Smooth muscle cell (in vitro differentiated cells): ENCODE measurements at regions not wholly inside any gene's neighbourhood (a gene's known extent, or its start where the extent isn't known, plus 50 kb on each side); places are given as distances from the start of the nearest gene placed in this dataset.

Source experiments
- DNase-seq: peaks from one replicate; lab custom pipeline; 2025; ENCODE audit not compliant: unreplicated experiment; lab: John Stamatoyannopoulos, UW
- H2AFZ ChIP-seq: fragments of 200-600 bp; sonication (generic); 2 replicates; pipeline ENCODE4 v1.6.0; 2016; ENCODE audit warnings: antibody characterized with exemption, low read depth, mild to moderate bottlenecking
- H3F3A ChIP-seq: fragments of 200-600 bp; sonication (generic); 2 replicates; pipeline ENCODE4 v1.6.0; 2017; ENCODE audit warnings: antibody characterized with exemption, low read depth
- H3K27ac ChIP-seq: fragments of 200-600 bp; sonication (generic); 2 replicates; pipeline ENCODE4 v1.5.1; 2016; ENCODE audit warnings: low read depth, mild to moderate bottlenecking
- H3K27me3 ChIP-seq: fragments of 200-600 bp; sonication (generic); 2 replicates; pipeline ENCODE4 v1.6.1; 2016; ENCODE audit warnings: low read depth, mild to moderate bottlenecking
- H3K36me3 ChIP-seq: fragments of 200-600 bp; sonication (generic); 2 replicates; pipeline ENCODE4 v1.5.1; 2016; ENCODE audit warnings: low read depth
- H3K4me1 ChIP-seq: fragments of 200-600 bp; sonication (generic); 2 replicates; pipeline ENCODE4 v1.5.1; 2016; ENCODE audit warnings: low read depth
- H3K4me2 ChIP-seq: fragments of 200-600 bp; sonication (generic); 2 replicates; pipeline ENCODE4 v1.6.0; 2016; ENCODE audit warnings: mild to moderate bottlenecking
- H3K4me3 ChIP-seq: fragments of 200-600 bp; sonication (generic); 2 replicates; pipeline ENCODE4 v1.5.1; 2016; ENCODE audit warnings: mild to moderate bottlenecking
- H3K79me2 ChIP-seq: fragments of 200-600 bp; sonication (generic); 2 replicates; pipeline ENCODE4 v1.6.0; 2016; ENCODE audit warnings: low read depth, mild to moderate bottlenecking
- H3K9ac ChIP-seq: fragments of 200-600 bp; sonication (generic); 2 replicates; pipeline ENCODE4 v1.6.0; 2016; ENCODE audit warnings: low read depth
- H3K9me3 ChIP-seq: fragments of 200-600 bp; sonication (generic); replicated peaks from 2 replicates; pipeline ENCODE4 v1.5.1; 2016; ENCODE audit warnings: low read depth
- H4K20me1 ChIP-seq: fragments of 200-600 bp; sonication (generic); 2 replicates; pipeline ENCODE4 v1.6.0; 2016; ENCODE audit warnings: low read depth
- WGBS: methylation state at CpG from one replicate; pipeline ENCODE4 v1.1.7; 2016; ENCODE audit warnings: low lambda C conversion rate; 5-methylcytosine and 5-hydroxymethylcytosine counted together
- TF ChIP-seq, protein P1 (sequence below): fragments of 200-600 bp; sonication (generic); IDR thresholded peaks from 2 replicates; pipeline ENCODE4 v1.5.1; 2017; ENCODE audit warnings: borderline replicate concordance, mild to moderate bottlenecking, antibody characterized with exemption; ENCODE audit not compliant: insufficient read depth, poor library complexity, severe bottlenecking

DNA sequence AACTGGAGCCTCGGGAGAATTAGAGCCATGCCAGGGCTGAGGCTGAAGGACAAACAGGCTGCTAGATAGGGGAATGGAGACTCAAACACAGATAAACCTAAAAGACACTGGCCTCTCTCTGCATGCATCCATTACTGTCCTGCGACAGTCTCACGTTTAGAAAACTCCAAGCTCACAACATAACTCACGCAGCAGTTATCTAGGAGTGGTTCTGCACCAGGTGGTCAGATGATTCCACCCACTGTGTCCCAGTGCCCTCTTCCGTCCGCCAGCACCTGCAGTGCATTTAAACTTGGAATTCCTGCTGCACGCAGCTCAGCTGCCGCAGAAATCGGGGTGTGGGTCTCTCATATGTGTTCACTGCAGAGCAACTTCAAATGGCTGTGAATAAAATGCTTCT, 272.6 kb upstream of the IRX2 start:
- Histone ChIP-seq H3K36me3 (no peaks in the 10 kb centered on the region), H3K9ac (no peak overlapping the region), H3K79me2 (no peaks in the 10 kb centered on the region), H2AFZ (no peak overlapping the region), H3F3A (no peaks in the 10 kb centered on the region), H4K20me1 (no peaks in the 10 kb centered on the region), H3K4me2 (no peak overlapping the region), H3K27me3 (no peaks in the 10 kb centered on the region), H3K27ac (no peak overlapping the region), H3K9me3 (no peaks in the 10 kb centered on the region), H3K4me1 (no peaks in the 10 kb centered on the region), H3K4me3 (no peak overlapping the region)
- TF ChIP-seq, protein P1, sequence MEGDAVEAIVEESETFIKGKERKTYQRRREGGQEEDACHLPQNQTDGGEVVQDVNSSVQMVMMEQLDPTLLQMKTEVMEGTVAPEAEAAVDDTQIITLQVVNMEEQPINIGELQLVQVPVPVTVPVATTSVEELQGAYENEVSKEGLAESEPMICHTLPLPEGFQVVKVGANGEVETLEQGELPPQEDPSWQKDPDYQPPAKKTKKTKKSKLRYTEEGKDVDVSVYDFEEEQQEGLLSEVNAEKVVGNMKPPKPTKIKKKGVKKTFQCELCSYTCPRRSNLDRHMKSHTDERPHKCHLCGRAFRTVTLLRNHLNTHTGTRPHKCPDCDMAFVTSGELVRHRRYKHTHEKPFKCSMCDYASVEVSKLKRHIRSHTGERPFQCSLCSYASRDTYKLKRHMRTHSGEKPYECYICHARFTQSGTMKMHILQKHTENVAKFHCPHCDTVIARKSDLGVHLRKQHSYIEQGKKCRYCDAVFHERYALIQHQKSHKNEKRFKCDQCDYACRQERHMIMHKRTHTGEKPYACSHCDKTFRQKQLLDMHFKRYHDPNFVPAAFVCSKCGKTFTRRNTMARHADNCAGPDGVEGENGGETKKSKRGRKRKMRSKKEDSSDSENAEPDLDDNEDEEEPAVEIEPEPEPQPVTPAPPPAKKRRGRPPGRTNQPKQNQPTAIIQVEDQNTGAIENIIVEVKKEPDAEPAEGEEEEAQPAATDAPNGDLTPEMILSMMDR = no peak
- DNase-seq = no peak
- 94% methylated on average over 9 of the region's 9 CpGs for WGBS

DNA sequence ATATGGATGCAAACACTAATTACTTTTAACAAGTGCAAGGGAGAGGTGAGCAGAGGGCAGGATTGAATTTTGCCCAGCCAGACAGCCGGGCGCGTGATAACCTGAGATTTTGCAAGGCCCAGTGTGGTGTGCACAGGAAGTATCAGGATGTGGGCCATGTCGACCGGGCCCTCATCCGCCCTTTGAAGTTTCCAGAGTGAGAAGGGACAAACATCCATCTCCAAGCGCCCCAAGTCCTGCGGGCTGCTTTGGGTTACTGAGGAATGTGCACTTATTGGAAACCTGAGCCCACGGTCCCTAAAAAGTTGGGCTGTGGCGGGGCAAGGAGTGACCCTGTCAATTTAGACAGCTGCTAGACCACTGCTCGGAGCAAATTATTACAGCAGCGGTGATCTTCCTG, 272.2 kb upstream of the IRX2 start:
- Histone ChIP-seq H3F3A (no peaks in the 10 kb centered on the region), H3K27ac (no peak overlapping the region), H4K20me1 (no peaks in the 10 kb centered on the region), H3K79me2 (no peaks in the 10 kb centered on the region), H3K27me3 (no peaks in the 10 kb centered on the region), H3K4me2 (no peak overlapping the region), H3K9ac (no peak overlapping the region), H3K36me3 (no peaks in the 10 kb centered on the region), H3K9me3 (no peaks in the 10 kb centered on the region), H3K4me1 (no peaks in the 10 kb centered on the region), H3K4me3 (no peak overlapping the region), H2AFZ (no peak overlapping the region)
- TF ChIP-seq, protein P1 = no peak
- WGBS = 95% methylated on average over 12 of the region's 12 CpGs
- DNase-seq = no peak

DNA sequence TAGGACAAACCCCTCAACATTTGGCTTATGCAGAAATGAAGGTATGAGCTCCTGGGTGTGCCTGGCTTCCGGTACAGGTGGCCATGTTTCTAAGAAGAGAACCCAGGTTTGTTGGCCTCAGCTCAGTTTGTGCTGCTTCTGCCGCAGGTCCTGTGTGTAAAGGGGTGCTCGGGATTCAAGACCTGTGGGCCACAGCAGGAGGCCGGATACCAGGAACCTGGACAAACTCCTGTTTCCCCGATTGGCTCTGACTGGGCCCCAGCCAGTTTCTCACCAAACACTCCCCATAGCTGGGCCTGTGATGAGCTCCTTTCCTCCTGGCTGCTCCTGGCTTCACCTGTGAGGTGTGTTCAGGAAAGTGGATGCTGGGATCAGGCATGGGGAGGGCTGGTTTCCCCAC, 271.2 kb upstream of the IRX2 start:
- Histone ChIP-seq H3K4me1 (no peaks in the 10 kb centered on the region), H3K79me2 (no peaks in the 10 kb centered on the region), H2AFZ (no peak overlapping the region), H3K36me3 (no peaks in the 10 kb centered on the region), H3F3A (no peaks in the 10 kb centered on the region), H3K9me3 (no peaks in the 10 kb centered on the region), H3K9ac (no peak overlapping the region), H3K4me2 (no peak overlapping the region), H3K27ac (no peak overlapping the region), H3K27me3 (no peaks in the 10 kb centered on the region), H4K20me1 (no peaks in the 10 kb centered on the region), H3K4me3 (no peak overlapping the region)
- TF ChIP-seq, protein P1 = no peak
- DNase-seq = no peak
- WGBS = 90% methylated on average over 5 of the region's 5 CpGs

DNA sequence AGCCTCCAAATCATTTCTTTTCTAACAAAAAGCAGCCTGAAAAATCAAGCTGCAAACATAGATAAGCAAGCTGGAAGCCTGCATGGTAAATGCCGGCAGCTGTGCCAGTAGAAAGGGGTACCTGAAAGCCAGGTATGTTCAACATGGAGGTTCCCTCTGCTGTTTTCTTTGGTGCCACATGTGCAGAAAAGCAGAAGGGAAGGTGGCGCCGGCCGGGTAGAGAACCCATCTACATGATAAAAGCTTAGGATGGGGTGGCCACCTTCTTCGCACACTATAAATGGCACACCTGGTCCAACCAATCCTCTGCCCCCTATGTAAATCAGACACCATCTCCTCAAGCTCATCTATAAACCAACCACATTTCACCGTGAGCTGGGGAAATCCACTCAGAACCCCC, 268.9 kb upstream of the IRX2 start:
- no peaks in the 10 kb centered on the region for H4K20me1 ChIP-seq
- no peaks in the 10 kb centered on the region for H3F3A ChIP-seq
- TF ChIP-seq, protein P1 = no peak
- H3K79me2 ChIP-seq = no peaks in the 10 kb centered on the region
- no peak overlapping the region for H3K4me2 ChIP-seq
- no peak overlapping the region for H3K9ac ChIP-seq
- 92% methylated on average over 6 of the region's 6 CpGs for WGBS
- H3K27me3 ChIP-seq = no peaks in the 10 kb centered on the region
- H3K4me3 ChIP-seq = no peak overlapping the region
- no peaks in the 10 kb centered on the region for H3K9me3 ChIP-seq
- no peak overlapping the region for H2AFZ ChIP-seq
- DNase-seq = no peak
- no peaks in the 10 kb centered on the region for H3K36me3 ChIP-seq
- H3K27ac ChIP-seq = no peak overlapping the region
- no peaks in the 10 kb centered on the region for H3K4me1 ChIP-seq
